ENCODE measurements at regions not wholly inside any gene's neighbourhood (a gene's known extent, or its start where the extent isn't known, plus 50 kb on each side); places are given as distances from the start of the nearest gene placed in this dataset.
A peak's percentile ranks its signal among the peaks of the same experiment; 100 is the strongest.

DNA sequence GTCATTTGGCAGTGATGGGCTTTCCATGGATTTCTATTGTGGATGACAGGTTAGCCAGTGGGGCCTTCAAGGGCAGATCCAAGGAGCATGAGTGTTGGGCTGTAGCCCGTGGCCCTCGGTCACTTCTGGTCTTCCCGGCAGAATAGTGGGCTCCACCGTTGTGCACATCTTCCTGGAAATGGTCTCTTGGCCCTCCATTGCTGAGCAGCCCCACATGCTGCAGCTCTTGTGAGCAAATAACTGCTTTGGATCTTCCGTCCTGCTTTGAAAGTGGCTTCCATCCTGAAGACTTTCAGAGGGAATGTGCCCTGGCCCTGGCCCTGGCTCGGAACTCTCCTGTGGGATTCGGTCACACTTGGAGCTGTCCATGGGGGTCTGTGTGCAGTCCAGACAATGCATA, 102.8 kb downstream of the SNRPN start:
- CTCF ChIA-PET = no interaction called here
- H3K4me1 ChIP-seq (ENCODE audit: insufficient read depth, low read length) = no peaks in the 10 kb centered on the region
- Mint-ChIP-seq H3K27me3 (peaks cover 0 to 2% of the 10 kb centered on the region in 2 donors), H3K4me3 (no peak overlapping the region), H3K9me3 (peaks cover 26 to 100% (median 99%) of the 10 kb centered on the region in 5 donors), H3K27ac (no peak overlapping the region), H3K4me1 (no peaks in the 10 kb centered on the region), H3K36me3 (peaks cover 59 to 99% (median 99%) of the 10 kb centered on the region in 3 donors)
- no peaks in the 10 kb centered on the region for H3K27me3 ChIP-seq (ENCODE audit: insufficient read depth, low read length, poor library complexity, severe bottlenecking)
- H3K36me3 ChIP-seq (ENCODE audit: insufficient read depth, low read length) = peaks cover 66% of the 10 kb centered on the region
- peak overlapping the region; percentile 22 for H3K4me3 ChIP-seq (ENCODE audit: low read length)
- peaks cover 99% of the 10 kb centered on the region for H3K9me3 ChIP-seq (ENCODE audit: low read length)
- no peak for DNase-seq
- no peak overlapping the region for H3K27ac ChIP-seq (ENCODE audit: low read depth, low read length)
- POLR2A ChIA-PET = no interaction called here

DNA sequence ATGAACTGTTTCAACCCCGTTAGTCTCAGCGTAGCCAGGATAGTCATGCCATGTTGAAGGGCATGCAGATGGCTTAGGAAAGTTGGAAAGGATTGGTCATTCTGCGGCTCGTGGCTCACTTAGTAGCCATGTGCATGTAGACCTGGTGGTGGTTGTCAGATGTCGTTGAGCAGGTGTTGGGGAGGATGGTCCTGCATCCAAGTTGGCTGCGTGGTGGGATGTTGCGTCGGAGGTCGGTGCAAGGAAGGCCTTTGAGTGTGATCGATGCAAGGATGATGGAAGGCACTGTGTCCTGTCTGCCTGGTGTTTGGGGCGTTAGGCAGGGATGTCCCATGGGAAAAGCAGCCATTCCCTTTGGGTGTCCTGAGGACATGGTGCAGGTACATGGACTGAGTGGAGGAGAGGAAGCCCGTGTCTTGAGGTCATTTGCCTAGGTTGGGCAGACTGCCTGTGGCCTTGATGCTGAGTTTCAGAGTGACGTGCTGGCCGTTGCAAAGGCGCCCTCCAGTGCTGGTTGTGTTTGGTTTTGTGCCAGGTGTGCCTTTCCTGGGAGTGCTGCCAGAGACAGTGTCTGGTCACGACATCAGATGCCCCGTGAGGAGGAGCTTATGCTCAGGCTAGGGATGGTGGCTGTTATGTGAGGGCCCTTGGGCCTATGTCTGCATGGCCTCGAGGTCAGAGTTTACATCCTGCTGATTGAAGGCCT, 103.4 kb downstream of the SNRPN start:
- no peaks in the 10 kb centered on the region for H3K4me1 Mint-ChIP-seq
- DNase-seq = peak in 1 of 5 donors; percentile 11
- POLR2A ChIA-PET = no interaction called here
- peaks cover 0 to 2% of the 10 kb centered on the region in 2 donors for H3K27me3 Mint-ChIP-seq
- peaks cover 73% of the 10 kb centered on the region for H3K36me3 ChIP-seq (ENCODE audit: insufficient read depth, low read length)
- H3K9me3 Mint-ChIP-seq = peaks cover 30 to 100% (median 99%) of the 10 kb centered on the region in 5 donors
- H3K27ac Mint-ChIP-seq = no peak overlapping the region
- peaks cover 63 to 99% (median 99%) of the 10 kb centered on the region in 3 donors for H3K36me3 Mint-ChIP-seq
- no peaks in the 10 kb centered on the region for H3K4me1 ChIP-seq (ENCODE audit: insufficient read depth, low read length)
- no peak overlapping the region for H3K27ac ChIP-seq (ENCODE audit: low read depth, low read length)
- peak overlapping the region; percentile 39 for H3K4me3 ChIP-seq (ENCODE audit: low read length)
- no peaks in the 10 kb centered on the region for H3K27me3 ChIP-seq (ENCODE audit: insufficient read depth, low read length, poor library complexity, severe bottlenecking)
- CTCF ChIA-PET = no interaction called here
- H3K4me3 Mint-ChIP-seq = peak overlapping the region in 3 of 7 donors; percentile 28 to 51 (median 48)
- peaks cover 99% of the 10 kb centered on the region for H3K9me3 ChIP-seq (ENCODE audit: low read length)

DNA sequence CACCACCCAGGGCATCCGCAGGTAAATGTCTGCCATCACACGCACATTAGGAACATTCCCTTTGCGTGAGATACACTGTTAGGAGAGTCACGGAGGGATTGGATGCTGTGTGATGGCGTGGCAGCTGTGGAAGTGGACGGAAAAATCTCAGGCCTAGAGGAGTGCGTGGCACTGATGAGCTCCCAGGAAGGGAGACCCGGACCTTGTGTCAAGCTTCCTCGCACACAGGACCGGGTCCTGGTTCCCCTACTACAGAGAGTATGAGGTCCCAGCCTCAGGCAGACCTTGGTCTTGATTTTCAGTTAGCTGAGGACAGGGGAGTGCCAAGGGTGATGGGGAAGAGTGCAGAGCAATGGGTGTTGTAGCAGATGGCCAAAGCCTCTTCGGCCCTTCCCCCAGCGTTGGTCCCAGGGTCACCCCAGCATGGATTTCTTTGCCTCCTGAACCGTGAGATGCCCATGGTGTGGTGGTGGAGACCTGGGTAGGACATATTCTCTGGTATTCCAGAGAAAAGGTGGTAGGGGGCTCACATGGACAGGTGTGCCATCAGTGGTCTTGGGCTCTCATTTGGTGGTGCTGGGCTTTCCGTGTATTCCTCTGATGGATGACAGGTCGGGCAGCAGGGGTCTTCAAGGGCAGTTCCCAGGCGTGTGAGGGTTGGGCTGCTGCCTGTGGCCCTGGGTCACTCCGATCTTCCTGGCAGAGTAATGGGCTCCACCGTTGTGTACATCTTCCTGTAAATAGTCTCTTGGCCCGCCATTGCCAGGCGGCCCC, 105.1 kb downstream of the SNRPN start:
- Mint-ChIP-seq H3K36me3 (peaks cover 67 to 99% (median 99%) of the 10 kb centered on the region in 3 donors), H3K4me3 (peak overlapping the region in 2 of 7 donors; percentile 24 to 74), H3K27me3 (peaks cover 0 to 2% of the 10 kb centered on the region in 2 donors), H3K4me1 (no peaks in the 10 kb centered on the region), H3K9me3 (peaks cover 39 to 100% (median 99%) of the 10 kb centered on the region in 5 donors), H3K27ac (no peak overlapping the region)
- peak overlapping the region; percentile 14 for H3K4me3 ChIP-seq (ENCODE audit: low read length)
- POLR2A ChIA-PET = no interaction called here
- H3K27ac ChIP-seq (ENCODE audit: low read depth, low read length) = no peak overlapping the region
- H3K36me3 ChIP-seq (ENCODE audit: insufficient read depth, low read length) = peaks cover 89% of the 10 kb centered on the region
- peaks cover 100% of the 10 kb centered on the region for H3K9me3 ChIP-seq (ENCODE audit: low read length)
- H3K4me1 ChIP-seq (ENCODE audit: insufficient read depth, low read length) = no peaks in the 10 kb centered on the region
- no peaks in the 10 kb centered on the region for H3K27me3 ChIP-seq (ENCODE audit: insufficient read depth, low read length, poor library complexity, severe bottlenecking)
- peak in 1 of 5 donors; percentile 16 for DNase-seq
- CTCF ChIA-PET = no interaction called here

DNA sequence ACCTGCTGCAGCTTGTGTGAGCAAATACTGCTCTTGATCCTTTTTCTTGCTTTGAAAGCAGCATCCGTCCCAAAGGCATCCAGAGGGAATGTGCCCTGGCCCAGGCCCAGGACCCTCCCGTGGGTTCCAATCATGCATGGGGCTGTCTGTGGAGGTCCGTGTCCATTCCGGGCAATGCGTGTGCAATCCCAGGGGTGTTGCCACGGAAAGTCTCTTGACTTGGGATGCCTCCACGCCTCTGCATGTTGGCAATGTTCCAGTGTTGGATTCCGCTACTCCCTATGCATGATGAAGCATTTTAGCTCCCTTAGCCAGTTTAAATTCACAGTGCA, 105.7 kb downstream of the SNRPN start:
- Mint-ChIP-seq H3K27ac (no peak overlapping the region), H3K4me3 (peak overlapping the region in 2 of 7 donors; percentile 24 to 74), H3K27me3 (peaks cover 0 to 2% of the 10 kb centered on the region in 2 donors), H3K36me3 (peaks cover 72 to 99% (median 99%) of the 10 kb centered on the region in 3 donors), H3K4me1 (no peaks in the 10 kb centered on the region), H3K9me3 (peaks cover 45 to 100% (median 99%) of the 10 kb centered on the region in 5 donors)
- Histone ChIP-seq H3K27me3 (ENCODE audit: insufficient read depth, low read length, poor library complexity, severe bottlenecking) (no peaks in the 10 kb centered on the region), H3K4me1 (ENCODE audit: insufficient read depth, low read length) (no peaks in the 10 kb centered on the region), H3K9me3 (ENCODE audit: low read length) (peaks cover 100% of the 10 kb centered on the region), H3K36me3 (ENCODE audit: insufficient read depth, low read length) (peaks cover 89% of the 10 kb centered on the region), H3K4me3 (ENCODE audit: low read length) (peak overlapping the region; percentile 23), H3K27ac (ENCODE audit: low read depth, low read length) (no peak overlapping the region)
- ChIA-PET POLR2A (no interaction called here), CTCF (no interaction called here)
- peak in 1 of 5 donors; percentile 16 for DNase-seq

DNA sequence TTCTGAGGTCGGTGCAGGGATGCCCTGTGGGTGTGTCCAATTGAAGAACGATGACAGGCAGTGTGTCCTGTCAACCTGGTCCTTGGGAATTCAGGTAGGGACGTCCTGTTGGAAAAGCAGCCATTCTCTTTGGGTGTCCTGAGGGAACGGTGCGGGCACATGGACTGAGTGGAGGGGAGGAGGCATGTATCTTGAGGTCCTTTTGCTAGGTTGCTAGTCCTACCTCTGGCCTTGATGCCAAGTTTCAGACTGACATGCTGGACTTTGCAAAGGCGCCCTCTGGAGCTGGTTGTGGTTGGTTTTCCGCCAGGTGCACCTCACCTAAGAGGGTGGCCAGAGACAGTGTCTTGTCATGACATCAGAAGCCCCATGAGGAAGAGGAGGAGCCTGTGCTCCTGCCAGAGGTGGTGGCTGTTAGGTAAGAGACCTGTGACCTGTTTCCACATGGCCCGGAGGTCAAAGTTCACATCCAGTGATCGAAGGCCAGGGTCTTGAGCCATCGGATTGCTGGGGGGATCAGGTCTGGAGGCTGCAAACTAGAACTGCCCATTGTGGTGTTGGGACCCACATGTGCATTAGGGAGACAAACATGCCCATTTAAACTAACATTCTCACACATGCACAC, 106.3 kb downstream of the SNRPN start:
- peaks cover 48 to 100% (median 99%) of the 10 kb centered on the region in 5 donors for H3K9me3 Mint-ChIP-seq
- DNase-seq = peak in 1 of 5 donors; percentile 32
- Histone ChIP-seq H3K27me3 (ENCODE audit: insufficient read depth, low read length, poor library complexity, severe bottlenecking) (no peaks in the 10 kb centered on the region), H3K9me3 (ENCODE audit: low read length) (peaks cover 100% of the 10 kb centered on the region), H3K27ac (ENCODE audit: low read depth, low read length) (no peak overlapping the region), H3K4me3 (ENCODE audit: low read length) (peak overlapping the region; percentile 23), H3K4me1 (ENCODE audit: insufficient read depth, low read length) (no peaks in the 10 kb centered on the region), H3K36me3 (ENCODE audit: insufficient read depth, low read length) (peaks cover 91% of the 10 kb centered on the region)
- peaks cover 72 to 99% (median 99%) of the 10 kb centered on the region in 3 donors for H3K36me3 Mint-ChIP-seq
- H3K4me3 Mint-ChIP-seq = no peak overlapping the region
- no peak overlapping the region for H3K27ac Mint-ChIP-seq
- H3K4me1 Mint-ChIP-seq = no peaks in the 10 kb centered on the region
- H3K27me3 Mint-ChIP-seq = peaks cover 0 to 2% of the 10 kb centered on the region in 2 donors
- CTCF ChIA-PET = no interaction called here
- POLR2A ChIA-PET = no interaction called here

DNA sequence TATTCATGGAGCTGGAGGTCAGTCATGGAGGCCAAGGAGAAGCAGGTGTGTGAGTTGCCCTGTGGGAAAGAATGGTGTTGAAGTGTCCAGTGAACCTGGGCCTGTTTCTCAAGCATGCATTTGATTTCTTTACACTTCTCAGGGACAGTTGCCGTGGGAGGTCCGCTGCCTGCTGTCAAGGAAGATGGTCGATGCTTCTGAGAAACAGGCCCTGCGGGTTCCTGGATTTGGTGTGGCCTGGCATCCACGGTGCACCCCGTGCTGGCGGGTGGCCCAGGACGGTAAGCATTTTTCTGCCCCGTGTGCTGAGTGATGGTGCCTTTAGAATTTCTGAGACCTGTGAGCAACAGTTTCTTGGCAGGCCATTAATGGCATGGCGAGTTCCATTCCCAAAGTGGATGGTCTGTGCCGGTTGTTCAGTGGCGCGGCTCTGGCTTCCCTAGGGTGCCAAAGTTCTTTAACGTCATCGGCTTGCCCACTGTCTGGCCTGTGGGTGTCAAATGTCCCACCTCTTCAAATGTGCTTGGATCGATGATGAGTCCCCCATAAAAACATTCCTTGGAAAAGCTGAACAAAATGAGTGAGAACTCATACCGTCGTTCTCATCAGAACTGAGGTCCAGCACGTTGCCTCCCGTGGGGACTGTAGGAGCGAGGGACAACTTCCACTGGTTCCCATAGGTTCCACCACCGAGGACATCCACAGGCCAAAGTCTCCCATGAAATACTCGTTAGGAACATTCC, 107.2 kb downstream of the SNRPN start:
- no peaks in the 10 kb centered on the region for H3K27me3 ChIP-seq (ENCODE audit: insufficient read depth, low read length, poor library complexity, severe bottlenecking)
- no peak overlapping the region for H3K27ac ChIP-seq (ENCODE audit: low read depth, low read length)
- H3K4me3 ChIP-seq (ENCODE audit: low read length) = peak overlapping the region; percentile 35
- Mint-ChIP-seq H3K27me3 (peaks cover 0 to 2% of the 10 kb centered on the region in 2 donors), H3K27ac (no peak overlapping the region), H3K4me3 (no peak overlapping the region), H3K4me1 (no peaks in the 10 kb centered on the region), H3K36me3 (peaks cover 76 to 99% (median 99%) of the 10 kb centered on the region in 3 donors), H3K9me3 (peaks cover 51 to 100% (median 99%) of the 10 kb centered on the region in 5 donors)
- peak in 1 of 5 donors; percentile 13 for DNase-seq
- peaks cover 93% of the 10 kb centered on the region for H3K36me3 ChIP-seq (ENCODE audit: insufficient read depth, low read length)
- H3K9me3 ChIP-seq (ENCODE audit: low read length) = peaks cover 100% of the 10 kb centered on the region
- POLR2A ChIA-PET = no interaction called here
- no peaks in the 10 kb centered on the region for H3K4me1 ChIP-seq (ENCODE audit: insufficient read depth, low read length)
- CTCF ChIA-PET = no interaction called here

DNA sequence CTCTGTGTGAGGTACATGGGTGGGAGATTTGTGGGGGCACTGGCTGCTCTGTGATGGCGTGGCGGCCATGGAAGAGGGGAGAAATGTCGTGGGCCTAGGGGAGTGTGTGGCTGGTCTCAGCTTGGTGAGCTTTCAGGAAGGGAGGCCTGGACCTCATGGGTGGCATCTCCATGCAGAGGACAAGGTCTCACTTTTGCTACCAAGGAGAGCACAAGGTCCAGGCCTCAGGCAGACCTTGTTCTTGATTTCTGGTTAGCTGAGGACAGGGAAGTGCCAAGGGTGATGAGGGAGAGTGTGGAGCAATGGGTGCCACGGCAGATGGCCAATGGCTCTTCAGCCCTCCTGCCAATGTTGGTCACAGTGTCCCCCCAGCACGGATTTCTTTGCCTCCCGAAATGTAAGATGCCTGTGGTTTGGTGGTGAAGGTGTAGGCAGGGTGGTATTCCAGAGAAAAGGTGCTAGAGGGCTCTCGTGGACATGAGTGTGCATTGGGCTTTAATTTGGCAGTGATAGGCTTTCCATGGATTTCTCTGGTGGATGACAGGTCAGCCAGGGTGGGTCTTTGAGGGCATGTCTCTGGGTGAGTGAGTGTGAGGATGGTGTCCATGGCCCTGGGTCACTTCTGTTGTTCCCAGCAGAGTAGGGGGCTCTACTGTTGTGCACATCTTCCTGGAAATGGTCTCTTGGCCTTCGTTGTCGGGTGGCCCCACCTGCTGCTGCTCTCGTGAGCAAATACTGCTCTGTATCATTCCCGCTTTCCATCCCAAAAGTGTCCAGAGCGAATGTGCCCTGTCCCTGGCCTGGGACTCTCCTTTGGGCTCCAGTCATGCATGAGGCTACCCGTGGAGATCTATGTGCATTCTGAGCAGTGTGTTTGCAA, 108.0 kb downstream of the SNRPN start:
- Histone ChIP-seq H3K4me1 (ENCODE audit: insufficient read depth, low read length) (no peaks in the 10 kb centered on the region), H3K9me3 (ENCODE audit: low read length) (peaks cover 100% of the 10 kb centered on the region), H3K4me3 (ENCODE audit: low read length) (peak overlapping the region; percentile 35), H3K27ac (ENCODE audit: low read depth, low read length) (no peak overlapping the region), H3K36me3 (ENCODE audit: insufficient read depth, low read length) (peaks cover 93% of the 10 kb centered on the region), H3K27me3 (ENCODE audit: insufficient read depth, low read length, poor library complexity, severe bottlenecking) (no peaks in the 10 kb centered on the region)
- Mint-ChIP-seq H3K36me3 (peaks cover 78 to 99% (median 99%) of the 10 kb centered on the region in 3 donors), H3K27ac (no peak overlapping the region), H3K27me3 (no peaks in the 10 kb centered on the region), H3K9me3 (peaks cover 51 to 100% (median 99%) of the 10 kb centered on the region in 5 donors), H3K4me3 (peak overlapping the region in 1 of 7 donors; percentile 8), H3K4me1 (no peaks in the 10 kb centered on the region)
- POLR2A ChIA-PET = no interaction called here
- DNase-seq = peak in 1 of 5 donors; percentile 26
- CTCF ChIA-PET = no interaction called here

All from CD8-positive, alpha-beta memory T cell (primary cell).